Panc1 (cell line): ENCODE measurements at regions not wholly inside any gene's neighbourhood (a gene's known extent, or its start where the extent isn't known, plus 50 kb on each side); places are given as distances from the start of the nearest gene placed in this dataset.

Experiments
- POLR2AphosphoS5 ChIP-seq: IDR thresholded peaks from 2 replicates; pipeline ENCODE4 v1.6.1; 2012; ENCODE audit warnings: mild to moderate bottlenecking, low read depth, low read length, moderate library complexity
- SIN3A ChIP-seq: IDR thresholded peaks from 2 replicates; pipeline ENCODE4 v1.6.1; 2012; ENCODE audit warnings: low read depth, mild to moderate bottlenecking, low read length, moderate library complexity, borderline replicate concordance; ENCODE audit not compliant: insufficient read depth
- TCF7L2 ChIP-seq: IDR thresholded peaks from 2 replicates; pipeline ENCODE4 v1.6.1; 2011; ENCODE audit warnings: mild to moderate bottlenecking, low read depth, low read length, inconsistent platforms
- TF ChIP-seq, protein P1 (sequence below): fragments of 450-650 bp; IDR thresholded peaks from 2 replicates; pipeline ENCODE4 v1.5.1; 2017; ENCODE audit warnings: mild to moderate bottlenecking
- TF ChIP-seq, protein P2 (sequence below), 2 experiments: IDR thresholded peaks; 2 replicates each; pipeline ENCODE4 v1.6.1; 2011 to 2012; ENCODE audit warnings: low read depth in 2 of 2, control low read depth in 1 of 2, low read length in 1 of 2, mild to moderate bottlenecking in 1 of 2, moderate library complexity in 1 of 2; ENCODE audit not compliant: insufficient read depth in 1 of 2

GRCh38 chr10:65341323-65341925, 1584.4 kb upstream of the LRRTM3 start:
- TF ChIP-seq POLR2AphosphoS5 (no peak), SIN3A (no peak), TCF7L2 (no peak)
- TF ChIP-seq, protein P1, sequence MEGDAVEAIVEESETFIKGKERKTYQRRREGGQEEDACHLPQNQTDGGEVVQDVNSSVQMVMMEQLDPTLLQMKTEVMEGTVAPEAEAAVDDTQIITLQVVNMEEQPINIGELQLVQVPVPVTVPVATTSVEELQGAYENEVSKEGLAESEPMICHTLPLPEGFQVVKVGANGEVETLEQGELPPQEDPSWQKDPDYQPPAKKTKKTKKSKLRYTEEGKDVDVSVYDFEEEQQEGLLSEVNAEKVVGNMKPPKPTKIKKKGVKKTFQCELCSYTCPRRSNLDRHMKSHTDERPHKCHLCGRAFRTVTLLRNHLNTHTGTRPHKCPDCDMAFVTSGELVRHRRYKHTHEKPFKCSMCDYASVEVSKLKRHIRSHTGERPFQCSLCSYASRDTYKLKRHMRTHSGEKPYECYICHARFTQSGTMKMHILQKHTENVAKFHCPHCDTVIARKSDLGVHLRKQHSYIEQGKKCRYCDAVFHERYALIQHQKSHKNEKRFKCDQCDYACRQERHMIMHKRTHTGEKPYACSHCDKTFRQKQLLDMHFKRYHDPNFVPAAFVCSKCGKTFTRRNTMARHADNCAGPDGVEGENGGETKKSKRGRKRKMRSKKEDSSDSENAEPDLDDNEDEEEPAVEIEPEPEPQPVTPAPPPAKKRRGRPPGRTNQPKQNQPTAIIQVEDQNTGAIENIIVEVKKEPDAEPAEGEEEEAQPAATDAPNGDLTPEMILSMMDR, result no peak
- TF ChIP-seq, protein P2, sequence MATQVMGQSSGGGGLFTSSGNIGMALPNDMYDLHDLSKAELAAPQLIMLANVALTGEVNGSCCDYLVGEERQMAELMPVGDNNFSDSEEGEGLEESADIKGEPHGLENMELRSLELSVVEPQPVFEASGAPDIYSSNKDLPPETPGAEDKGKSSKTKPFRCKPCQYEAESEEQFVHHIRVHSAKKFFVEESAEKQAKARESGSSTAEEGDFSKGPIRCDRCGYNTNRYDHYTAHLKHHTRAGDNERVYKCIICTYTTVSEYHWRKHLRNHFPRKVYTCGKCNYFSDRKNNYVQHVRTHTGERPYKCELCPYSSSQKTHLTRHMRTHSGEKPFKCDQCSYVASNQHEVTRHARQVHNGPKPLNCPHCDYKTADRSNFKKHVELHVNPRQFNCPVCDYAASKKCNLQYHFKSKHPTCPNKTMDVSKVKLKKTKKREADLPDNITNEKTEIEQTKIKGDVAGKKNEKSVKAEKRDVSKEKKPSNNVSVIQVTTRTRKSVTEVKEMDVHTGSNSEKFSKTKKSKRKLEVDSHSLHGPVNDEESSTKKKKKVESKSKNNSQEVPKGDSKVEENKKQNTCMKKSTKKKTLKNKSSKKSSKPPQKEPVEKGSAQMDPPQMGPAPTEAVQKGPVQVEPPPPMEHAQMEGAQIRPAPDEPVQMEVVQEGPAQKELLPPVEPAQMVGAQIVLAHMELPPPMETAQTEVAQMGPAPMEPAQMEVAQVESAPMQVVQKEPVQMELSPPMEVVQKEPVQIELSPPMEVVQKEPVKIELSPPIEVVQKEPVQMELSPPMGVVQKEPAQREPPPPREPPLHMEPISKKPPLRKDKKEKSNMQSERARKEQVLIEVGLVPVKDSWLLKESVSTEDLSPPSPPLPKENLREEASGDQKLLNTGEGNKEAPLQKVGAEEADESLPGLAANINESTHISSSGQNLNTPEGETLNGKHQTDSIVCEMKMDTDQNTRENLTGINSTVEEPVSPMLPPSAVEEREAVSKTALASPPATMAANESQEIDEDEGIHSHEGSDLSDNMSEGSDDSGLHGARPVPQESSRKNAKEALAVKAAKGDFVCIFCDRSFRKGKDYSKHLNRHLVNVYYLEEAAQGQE (IDR thresholded peaks at IDR 0.05; ENCODE audit: insufficient read depth in 1 of 2, low read depth in 2 of 2, low read length in 1 of 2), result no peak
